T-helper 1 cell treated with Interleukin-12 subunit alpha and Interleukin-12 subunit beta and Interleukin-4 antibody, amounts not matched to agents 30 μg/mL and 1 μg/mL, for 36 hours (primary cell): ENCODE measurements at regions not wholly inside any gene's neighbourhood (a gene's known extent, or its start where the extent isn't known, plus 50 kb on each side); places are given as distances from the start of the nearest gene placed in this dataset.

ENCODE experiments used
- H3K27ac Mint-ChIP-seq: one replicate; pipeline ENCODE4 v1.8.0; 2021; ENCODE audit warnings: mild to moderate bottlenecking, mixed read lengths
- H3K27me3 Mint-ChIP-seq: one replicate; pipeline ENCODE4 v1.8.0; 2021; ENCODE audit warnings: low read depth, mixed read lengths
- H3K36me3 Mint-ChIP-seq: one replicate; pipeline ENCODE4 v1.8.0; 2021; ENCODE audit warnings: low read depth, mixed read lengths
- H3K4me1 Mint-ChIP-seq: one replicate; pipeline ENCODE4 v1.8.0; 2021; ENCODE audit warnings: low read depth, mixed read lengths
- H3K4me3 Mint-ChIP-seq: one replicate; pipeline ENCODE4 v1.8.0; 2021; ENCODE audit warnings: mild to moderate bottlenecking, moderate library complexity, mixed read lengths
- H3K9me3 Mint-ChIP-seq: one replicate; pipeline ENCODE4 v1.8.0; 2021; ENCODE audit warnings: mixed read lengths

DNA sequence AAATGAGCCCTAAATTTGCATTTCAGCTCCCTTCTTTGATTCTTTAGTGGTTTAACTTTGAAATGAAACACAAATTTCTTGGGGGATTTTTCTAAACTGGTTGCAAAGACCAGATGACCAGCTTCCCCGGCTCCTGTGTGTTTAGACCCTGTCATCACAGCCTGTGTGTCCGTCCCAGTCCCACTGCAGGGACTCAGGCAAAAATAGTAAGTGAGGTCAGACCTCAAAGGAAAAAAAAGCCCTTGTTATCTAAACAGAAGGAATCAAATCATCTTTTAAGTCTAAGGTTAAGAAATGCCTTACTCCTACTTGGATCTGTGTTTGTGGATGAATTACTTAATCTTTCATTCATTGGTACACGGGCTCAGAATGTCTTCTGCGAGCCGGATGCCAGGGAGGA lies 423.7 kb downstream of the LPIN1 start:
- Mint-ChIP-seq H3K27me3 (no peaks in the 10 kb centered on the region), H3K36me3 (no peaks in the 10 kb centered on the region), H3K4me3 (no peak overlapping the region), H3K4me1 (peaks cover 12% of the 10 kb centered on the region), H3K27ac (no peak overlapping the region), H3K9me3 (no peaks in the 10 kb centered on the region)

DNA sequence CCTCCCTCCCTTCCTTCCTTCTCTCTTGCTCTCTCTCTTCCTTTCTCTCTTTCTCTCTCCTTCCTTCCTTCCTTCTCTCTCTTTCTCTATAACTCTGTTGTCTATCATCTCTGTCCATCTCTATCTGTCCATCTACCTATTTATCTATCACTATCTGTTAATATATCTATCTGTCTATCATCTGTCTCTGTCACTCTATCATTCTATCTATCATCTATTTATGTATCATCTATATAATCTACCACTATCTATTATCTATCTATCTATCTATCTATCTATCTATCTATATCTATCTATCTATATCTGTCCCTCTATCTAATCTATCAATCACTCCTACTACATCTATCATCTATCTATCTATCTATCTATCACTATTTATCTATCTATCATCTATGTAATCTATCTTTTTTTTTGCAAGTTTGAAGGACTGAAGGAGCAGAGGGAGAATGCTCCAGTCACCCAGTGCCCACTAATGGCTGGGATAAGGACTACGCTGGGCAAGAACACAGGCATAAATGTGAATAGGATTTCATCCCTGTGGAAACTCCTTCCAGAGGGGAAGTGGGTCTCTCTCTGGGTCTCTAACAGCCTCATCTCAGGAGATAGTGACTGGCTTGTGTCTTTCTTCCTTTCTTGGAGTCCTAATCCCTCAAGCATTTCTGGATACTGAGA lies 427.0 kb downstream of the LPIN1 start:
- Mint-ChIP-seq H3K27ac (no peak overlapping the region), H3K4me1 (peaks cover 40% of the 10 kb centered on the region)

DNA sequence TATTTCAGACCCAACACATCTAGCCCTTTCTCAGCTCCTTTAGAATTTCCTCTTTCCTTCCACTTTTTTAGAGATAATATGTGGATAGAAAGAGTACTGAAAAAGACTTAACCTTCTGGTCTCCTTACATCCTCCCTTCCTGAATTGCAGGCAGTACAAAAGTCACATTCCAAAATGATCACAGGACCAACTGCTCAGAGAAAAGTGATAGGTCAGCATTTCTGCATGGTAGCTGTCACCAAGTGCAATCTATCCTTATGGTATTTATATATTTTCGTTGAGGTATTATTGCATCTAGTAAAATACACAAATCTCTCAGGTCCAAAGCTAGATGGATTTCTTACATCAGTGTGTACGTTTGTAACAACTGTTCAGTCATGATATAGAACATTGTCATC lies 427.5 kb downstream of the LPIN1 start:
- Mint-ChIP-seq H3K27me3 (no peaks in the 10 kb centered on the region), H3K4me3 (no peak overlapping the region), H3K4me1 (peaks cover 44% of the 10 kb centered on the region), H3K36me3 (no peaks in the 10 kb centered on the region), H3K9me3 (no peaks in the 10 kb centered on the region), H3K27ac (no peak overlapping the region)

More for the DNA sequence above, 427.0 kb downstream of the LPIN1 start:
- Mint-ChIP-seq H3K4me3 (no peak overlapping the region), H3K36me3 (no peaks in the 10 kb centered on the region), H3K27me3 (no peaks in the 10 kb centered on the region), H3K9me3 (no peaks in the 10 kb centered on the region)

DNA sequence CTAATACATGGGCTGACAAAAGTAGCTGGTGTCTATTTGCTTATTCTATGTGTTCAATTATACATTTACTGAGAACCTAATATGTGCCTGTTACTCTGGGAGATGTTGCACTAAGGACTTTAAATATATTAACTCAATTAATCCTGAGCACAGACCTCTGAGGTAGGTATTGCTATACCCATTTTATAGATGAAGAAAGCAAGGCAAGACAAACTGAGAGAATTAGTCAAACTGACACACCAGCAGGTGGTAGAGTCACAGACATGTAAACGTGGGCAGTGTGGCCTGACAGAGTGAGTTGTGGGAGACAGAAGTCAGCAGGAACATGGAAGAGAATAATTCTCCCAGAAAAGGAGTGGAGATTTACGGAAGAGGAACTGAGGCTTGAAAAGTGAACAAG lies 428.9 kb downstream of the LPIN1 start:
- Mint-ChIP-seq H3K27ac (no peak overlapping the region), H3K4me1 (peaks cover 33% of the 10 kb centered on the region), H3K36me3 (no peaks in the 10 kb centered on the region), H3K9me3 (no peaks in the 10 kb centered on the region), H3K4me3 (no peak overlapping the region), H3K27me3 (no peaks in the 10 kb centered on the region)

DNA sequence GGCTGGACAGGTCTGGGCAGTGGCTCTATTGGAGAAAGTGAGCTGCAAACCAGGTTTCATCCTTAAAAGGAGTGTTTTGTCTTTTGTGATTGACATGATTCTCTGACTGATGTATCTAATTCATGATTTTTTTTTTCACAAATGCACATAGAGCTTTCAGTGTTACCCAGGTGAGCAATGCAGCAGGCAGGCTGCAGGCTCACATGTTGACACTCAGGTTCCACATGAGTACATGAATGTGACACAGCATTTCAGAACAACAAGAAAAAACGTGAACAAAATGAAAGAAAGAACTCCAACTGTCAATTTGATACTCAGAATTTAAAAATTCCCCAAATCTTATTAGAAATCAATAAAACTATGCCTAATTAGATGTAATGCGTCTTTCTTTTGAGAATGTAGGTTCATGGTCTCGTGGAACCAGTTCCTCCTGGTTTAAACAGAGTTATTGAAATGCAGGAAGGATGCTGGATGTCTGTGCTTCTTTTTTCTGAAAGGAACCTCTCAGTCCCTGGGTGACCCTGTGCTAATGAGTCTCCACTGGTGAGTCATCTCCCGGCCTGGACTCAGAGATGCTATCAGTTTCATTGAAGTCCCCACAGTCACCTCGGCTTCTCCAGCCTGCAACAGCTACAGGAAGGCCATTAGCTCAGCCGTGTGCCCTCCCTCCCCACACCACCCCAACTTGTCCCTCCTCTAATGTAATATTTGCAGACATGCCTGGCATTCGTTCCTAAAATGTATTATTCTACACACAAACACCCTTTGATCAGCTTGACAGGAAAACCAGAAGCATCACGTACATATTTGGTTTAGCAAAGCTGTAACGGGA lies 430.4 kb downstream of the LPIN1 start:
- Mint-ChIP-seq H3K27ac (no peak overlapping the region), H3K9me3 (no peaks in the 10 kb centered on the region), H3K4me1 (peaks cover 33% of the 10 kb centered on the region), H3K4me3 (no peak overlapping the region), H3K27me3 (peaks cover 7% of the 10 kb centered on the region), H3K36me3 (no peaks in the 10 kb centered on the region)

DNA sequence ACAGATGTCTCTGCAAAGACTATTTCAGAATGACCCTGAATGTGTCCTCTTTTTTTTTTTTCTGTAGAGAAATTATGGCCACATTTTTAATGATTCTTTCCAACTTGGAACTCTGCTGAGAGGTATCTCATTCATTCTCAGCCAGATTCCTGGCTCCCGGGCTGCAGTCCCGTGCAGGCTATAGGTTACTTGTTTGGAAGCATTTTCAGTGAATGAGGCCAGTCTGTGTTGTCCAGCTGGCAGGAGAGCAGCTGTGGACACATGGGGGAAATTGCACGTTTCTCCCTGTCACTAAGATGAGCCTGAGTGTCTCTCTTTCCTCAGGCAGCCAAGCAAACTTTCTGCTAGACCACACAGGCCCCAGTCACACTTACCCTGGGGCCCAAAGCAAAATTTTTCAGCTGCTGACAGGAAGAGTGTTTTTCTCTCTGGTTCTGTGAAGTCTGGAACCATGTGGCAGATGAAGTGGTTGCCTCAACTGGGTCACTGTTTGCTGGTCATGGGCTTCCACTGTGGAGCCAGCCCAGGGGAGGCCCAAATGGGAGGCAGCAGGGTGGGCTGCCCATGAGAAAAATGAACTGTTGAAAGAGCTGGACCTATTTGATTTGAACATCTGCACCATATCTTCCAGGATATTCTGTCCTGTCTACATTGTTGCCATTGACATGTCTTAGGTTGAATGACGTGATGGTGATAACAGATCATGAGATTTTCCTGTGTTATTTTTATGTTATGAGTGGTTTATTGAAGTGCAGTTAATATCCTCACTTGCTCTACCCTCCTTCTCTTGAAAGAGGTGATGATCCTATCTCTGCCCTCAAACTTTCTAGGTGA lies 431.2 kb downstream of the LPIN1 start:
- H3K4me1 Mint-ChIP-seq = peaks cover 33% of the 10 kb centered on the region
- H3K27ac Mint-ChIP-seq = peak overlapping the region; percentile 46
- H3K9me3 Mint-ChIP-seq = no peaks in the 10 kb centered on the region
- H3K4me3 Mint-ChIP-seq = peak overlapping the region; percentile 3
- peaks cover 7% of the 10 kb centered on the region for H3K27me3 Mint-ChIP-seq
- no peaks in the 10 kb centered on the region for H3K36me3 Mint-ChIP-seq

DNA sequence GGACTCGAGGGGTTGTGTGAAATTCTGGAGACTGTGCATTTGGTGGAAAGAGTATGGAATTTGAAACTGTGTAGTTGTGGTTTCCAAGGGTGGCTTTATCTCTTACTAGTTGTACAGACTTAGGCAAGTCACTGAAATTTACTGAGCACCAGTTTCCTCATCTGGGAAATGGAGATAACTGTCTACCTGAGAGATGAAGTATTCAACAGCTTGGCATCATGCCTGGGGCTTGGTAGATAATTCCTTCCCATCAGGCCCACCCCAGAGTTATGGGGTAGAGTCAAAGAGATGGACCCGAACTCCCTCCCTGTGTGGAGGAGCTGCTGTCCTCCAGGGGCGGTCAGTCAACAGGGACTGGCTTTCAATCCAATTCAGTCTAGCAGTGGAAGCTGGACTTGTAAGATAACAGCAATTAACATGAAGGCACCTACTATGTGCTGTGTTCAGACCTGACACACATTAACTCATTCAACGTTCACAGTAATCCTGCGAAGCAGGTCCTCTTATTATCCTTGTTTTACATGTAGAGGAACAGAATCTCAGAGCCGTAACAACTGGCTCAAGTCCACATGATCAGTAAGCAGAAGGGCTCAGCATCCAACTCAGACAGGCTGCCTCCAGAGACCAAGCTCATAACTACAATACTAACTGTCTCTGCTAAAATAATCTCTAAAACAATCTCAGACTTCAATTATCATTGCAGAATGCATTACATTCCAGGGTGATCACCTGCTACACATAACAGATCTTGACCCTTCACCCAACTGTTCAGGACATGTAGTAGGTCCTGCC lies 432.1 kb downstream of the LPIN1 start:
- H3K27me3 Mint-ChIP-seq = peaks cover 7% of the 10 kb centered on the region
- no peaks in the 10 kb centered on the region for H3K9me3 Mint-ChIP-seq
- peaks cover 33% of the 10 kb centered on the region for H3K4me1 Mint-ChIP-seq
- H3K36me3 Mint-ChIP-seq = no peaks in the 10 kb centered on the region
- no peak overlapping the region for H3K4me3 Mint-ChIP-seq
- peak overlapping the region; percentile 46 for H3K27ac Mint-ChIP-seq

DNA sequence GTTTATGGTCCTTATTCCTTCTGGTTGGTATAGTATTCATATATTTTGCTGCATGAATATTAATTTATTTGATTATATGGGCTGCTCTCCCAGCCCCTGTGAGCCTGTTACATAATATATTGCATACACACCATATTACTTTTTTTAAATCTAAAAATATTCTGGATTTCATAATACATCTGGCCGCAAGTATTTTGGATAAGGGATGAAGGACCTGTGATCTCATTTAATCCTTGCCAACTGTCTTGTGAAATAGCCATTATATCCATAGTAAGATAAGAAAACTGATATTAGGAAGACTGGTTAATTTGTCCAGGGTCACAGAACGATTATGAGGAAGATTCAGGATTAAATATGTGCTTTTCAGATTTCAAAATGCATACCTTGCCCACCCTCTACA lies 433.6 kb downstream of the LPIN1 start:
- Mint-ChIP-seq H3K36me3 (no peaks in the 10 kb centered on the region), H3K9me3 (peaks cover 5% of the 10 kb centered on the region), H3K27ac (no peak overlapping the region), H3K4me3 (no peak overlapping the region), H3K4me1 (peaks cover 33% of the 10 kb centered on the region), H3K27me3 (peaks cover 11% of the 10 kb centered on the region)

DNA sequence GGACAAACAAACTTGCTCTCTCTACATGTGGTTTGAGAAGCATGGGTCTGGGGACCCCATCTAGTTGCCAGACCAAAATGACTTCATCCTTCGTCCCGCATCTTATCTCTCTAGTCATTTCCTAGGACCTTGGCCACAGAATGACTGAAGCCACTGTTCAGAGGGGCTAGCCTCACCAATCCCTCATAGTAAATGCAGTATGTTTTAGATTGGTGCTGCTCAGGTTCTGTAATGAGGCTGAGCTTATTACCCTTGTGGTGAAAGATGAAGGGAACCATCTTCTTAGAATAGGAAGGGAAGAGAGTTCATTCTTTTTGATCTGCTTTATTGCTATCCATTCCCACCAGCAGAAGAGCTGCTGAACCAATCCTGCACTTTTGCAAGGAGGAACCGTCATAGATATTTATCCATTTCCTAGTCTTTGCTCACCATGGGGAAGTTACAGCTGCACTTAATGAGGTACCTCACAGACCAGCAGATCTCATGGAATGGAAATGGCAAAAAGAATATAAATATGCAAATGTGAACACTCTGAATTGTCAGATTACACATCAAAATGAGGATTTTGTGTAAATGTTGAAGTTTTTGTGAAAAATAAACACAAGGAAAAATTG lies 436.7 kb downstream of the LPIN1 start:
- H3K27ac Mint-ChIP-seq = no peak overlapping the region

DNA sequence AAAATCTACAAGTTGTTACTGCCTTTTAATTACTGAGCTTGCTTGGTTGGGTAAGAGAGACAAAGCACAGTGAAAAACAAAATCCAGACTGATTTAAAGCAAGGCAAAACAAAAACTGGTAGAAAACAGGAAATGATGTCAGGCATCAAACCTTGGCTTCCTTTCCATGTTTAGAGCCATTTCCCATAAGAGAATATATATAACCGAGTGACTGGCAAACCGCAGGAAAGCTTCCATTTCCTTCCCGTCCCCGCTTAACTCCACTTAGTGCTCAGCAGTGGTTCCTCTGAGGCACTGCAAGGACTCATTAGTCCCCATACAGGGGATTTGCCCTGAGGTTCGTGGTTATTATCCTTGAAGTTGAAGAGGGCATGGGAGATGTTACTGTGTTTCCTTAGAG lies 446.3 kb downstream of the LPIN1 start:
- H3K27me3 Mint-ChIP-seq = no peaks in the 10 kb centered on the region
- H3K4me1 Mint-ChIP-seq = peaks cover 32% of the 10 kb centered on the region
- H3K9me3 Mint-ChIP-seq = peaks cover 59% of the 10 kb centered on the region
- peaks cover 23% of the 10 kb centered on the region for H3K36me3 Mint-ChIP-seq
- H3K4me3 Mint-ChIP-seq = peak overlapping the region; percentile 68
- peak overlapping the region; percentile 93 for H3K27ac Mint-ChIP-seq

More for the DNA sequence above, 436.7 kb downstream of the LPIN1 start:
- Mint-ChIP-seq H3K36me3 (peaks cover 2% of the 10 kb centered on the region), H3K9me3 (peaks cover 10% of the 10 kb centered on the region), H3K4me1 (peaks cover 7% of the 10 kb centered on the region), H3K27me3 (peaks cover 11% of the 10 kb centered on the region), H3K4me3 (no peak overlapping the region)

DNA sequence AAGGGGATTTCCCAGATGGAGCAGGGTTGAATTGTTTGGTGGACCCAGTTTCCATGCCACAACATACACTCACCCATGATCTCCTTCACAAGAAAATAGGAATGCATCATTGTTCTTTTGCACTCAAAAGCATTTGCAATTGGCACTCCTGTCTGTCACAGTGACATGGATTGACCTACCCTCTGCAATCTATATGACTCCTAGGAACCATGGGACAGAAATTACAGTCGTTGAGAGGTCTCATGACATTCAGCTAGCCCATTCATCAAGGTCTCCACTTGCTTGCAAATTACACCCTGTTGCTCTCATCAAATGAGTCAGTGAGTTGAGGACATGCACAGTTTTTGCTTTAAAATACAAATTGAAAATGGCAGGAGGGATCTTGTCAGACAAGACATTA lies 448.5 kb downstream of the LPIN1 start:
- no peak overlapping the region for H3K4me3 Mint-ChIP-seq
- peaks cover 62% of the 10 kb centered on the region for H3K9me3 Mint-ChIP-seq
- H3K27ac Mint-ChIP-seq = no peak overlapping the region
- peaks cover 27% of the 10 kb centered on the region for H3K36me3 Mint-ChIP-seq
- H3K4me1 Mint-ChIP-seq = peaks cover 27% of the 10 kb centered on the region
- H3K27me3 Mint-ChIP-seq = no peaks in the 10 kb centered on the region

DNA sequence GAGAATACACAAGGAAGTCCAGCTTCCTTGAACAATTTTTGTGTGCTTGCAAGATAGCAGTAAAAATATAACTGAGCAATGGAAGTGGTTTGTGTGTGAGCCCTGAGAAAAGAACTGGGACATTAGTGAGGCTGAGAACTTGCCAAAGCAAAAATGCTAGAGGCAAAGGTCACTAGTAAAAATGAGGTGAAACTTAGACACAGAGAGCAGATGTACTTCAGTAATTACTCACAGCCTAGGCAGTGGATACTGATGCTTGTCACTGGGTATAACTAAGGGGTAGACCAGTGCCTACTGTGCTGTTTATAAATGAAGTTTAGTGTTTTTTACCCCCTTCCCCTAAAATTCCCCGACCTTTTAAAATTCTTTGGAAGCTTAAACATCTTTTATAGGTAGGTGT lies 450.1 kb downstream of the LPIN1 start:
- Mint-ChIP-seq H3K36me3 (peaks cover 27% of the 10 kb centered on the region), H3K27me3 (no peaks in the 10 kb centered on the region), H3K9me3 (peaks cover 59% of the 10 kb centered on the region), H3K4me3 (no peak overlapping the region), H3K4me1 (peaks cover 29% of the 10 kb centered on the region), H3K27ac (no peak overlapping the region)

DNA sequence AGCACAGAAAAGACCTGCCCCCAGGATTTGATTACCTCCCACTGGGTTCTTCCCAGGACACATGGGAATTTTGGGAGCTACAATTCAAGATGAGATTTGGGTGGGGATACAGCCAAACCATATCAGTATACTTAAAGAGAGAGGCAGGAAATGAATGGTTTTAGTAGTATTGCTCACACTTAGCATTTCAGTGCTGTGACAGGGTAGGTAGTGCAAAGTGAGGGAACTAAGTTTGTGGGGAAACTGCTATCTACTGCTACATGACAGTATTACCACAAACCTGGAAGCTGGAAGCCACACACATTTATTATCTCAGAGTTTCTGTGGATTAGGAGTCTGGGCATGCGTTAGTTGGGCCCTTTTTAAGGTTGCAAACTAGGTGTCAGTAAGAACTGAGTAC lies 450.7 kb downstream of the LPIN1 start:
- H3K4me3 Mint-ChIP-seq = no peak overlapping the region
- H3K9me3 Mint-ChIP-seq = peaks cover 59% of the 10 kb centered on the region
- no peaks in the 10 kb centered on the region for H3K27me3 Mint-ChIP-seq
- peaks cover 23% of the 10 kb centered on the region for H3K36me3 Mint-ChIP-seq
- no peak overlapping the region for H3K27ac Mint-ChIP-seq
- peaks cover 26% of the 10 kb centered on the region for H3K4me1 Mint-ChIP-seq
